Smooth muscle cell (in vitro differentiated cells): ENCODE measurements at regions not wholly inside any gene's neighbourhood (a gene's known extent, or its start where the extent isn't known, plus 50 kb on each side); places are given as distances from the start of the nearest gene placed in this dataset.

ENCODE experiments used
- DNase-seq: peaks from one replicate; lab custom pipeline; 2025; ENCODE audit not compliant: unreplicated experiment; lab: John Stamatoyannopoulos, UW
- H2AFZ ChIP-seq: fragments of 200-600 bp; sonication (generic); 2 replicates; pipeline ENCODE4 v1.6.0; 2016; ENCODE audit warnings: antibody characterized with exemption, low read depth, mild to moderate bottlenecking
- H3F3A ChIP-seq: fragments of 200-600 bp; sonication (generic); 2 replicates; pipeline ENCODE4 v1.6.0; 2017; ENCODE audit warnings: antibody characterized with exemption, low read depth
- H3K27ac ChIP-seq: fragments of 200-600 bp; sonication (generic); 2 replicates; pipeline ENCODE4 v1.5.1; 2016; ENCODE audit warnings: low read depth, mild to moderate bottlenecking
- H3K27me3 ChIP-seq: fragments of 200-600 bp; sonication (generic); 2 replicates; pipeline ENCODE4 v1.6.1; 2016; ENCODE audit warnings: low read depth, mild to moderate bottlenecking
- H3K36me3 ChIP-seq: fragments of 200-600 bp; sonication (generic); 2 replicates; pipeline ENCODE4 v1.5.1; 2016; ENCODE audit warnings: low read depth
- H3K4me1 ChIP-seq: fragments of 200-600 bp; sonication (generic); 2 replicates; pipeline ENCODE4 v1.5.1; 2016; ENCODE audit warnings: low read depth
- H3K4me2 ChIP-seq: fragments of 200-600 bp; sonication (generic); 2 replicates; pipeline ENCODE4 v1.6.0; 2016; ENCODE audit warnings: mild to moderate bottlenecking
- H3K4me3 ChIP-seq: fragments of 200-600 bp; sonication (generic); 2 replicates; pipeline ENCODE4 v1.5.1; 2016; ENCODE audit warnings: mild to moderate bottlenecking
- H3K79me2 ChIP-seq: fragments of 200-600 bp; sonication (generic); 2 replicates; pipeline ENCODE4 v1.6.0; 2016; ENCODE audit warnings: low read depth, mild to moderate bottlenecking
- H3K9ac ChIP-seq: fragments of 200-600 bp; sonication (generic); 2 replicates; pipeline ENCODE4 v1.6.0; 2016; ENCODE audit warnings: low read depth
- H3K9me3 ChIP-seq: fragments of 200-600 bp; sonication (generic); replicated peaks from 2 replicates; pipeline ENCODE4 v1.5.1; 2016; ENCODE audit warnings: low read depth
- H4K20me1 ChIP-seq: fragments of 200-600 bp; sonication (generic); 2 replicates; pipeline ENCODE4 v1.6.0; 2016; ENCODE audit warnings: low read depth
- CTCF ChIP-seq: fragments of 200-600 bp; sonication (generic); IDR thresholded peaks from 2 replicates; pipeline ENCODE4 v1.5.1; 2017; ENCODE audit warnings: borderline replicate concordance, mild to moderate bottlenecking, antibody characterized with exemption; ENCODE audit not compliant: insufficient read depth, poor library complexity, severe bottlenecking
- WGBS: methylation state at CpG from one replicate; pipeline ENCODE4 v1.1.7; 2016; ENCODE audit warnings: low lambda C conversion rate; 5-methylcytosine and 5-hydroxymethylcytosine counted together

GRCh38 chr6:6470123-6470522 is 118.4 kb upstream of the LY86 start:
- Histone ChIP-seq H3K36me3 (no peaks in the 10 kb centered on the region), H3K4me2 (no peak overlapping the region), H2AFZ (no peak overlapping the region), H3K4me3 (no peak overlapping the region), H3K9ac (no peak overlapping the region), H3K79me2 (no peaks in the 10 kb centered on the region), H4K20me1 (no peaks in the 10 kb centered on the region), H3K27ac (no peak overlapping the region), H3F3A (no peaks in the 10 kb centered on the region), H3K27me3 (no peaks in the 10 kb centered on the region), H3K4me1 (no peaks in the 10 kb centered on the region), H3K9me3 (no peaks in the 10 kb centered on the region)
- 80% methylated on average over 2 of the region's 2 CpGs for WGBS
- DNase-seq, result no peak
- TF ChIP-seq CTCF, result no peak

- Histone ChIP-seq H3F3A (no peaks in the 10 kb centered on the region), H3K4me2 (no peak overlapping the region), H2AFZ (no peak overlapping the region), H3K9me3 (no peaks in the 10 kb centered on the region), H3K9ac (no peak overlapping the region), H3K27me3 (no peaks in the 10 kb centered on the region), H3K4me3 (no peak overlapping the region), H3K79me2 (no peaks in the 10 kb centered on the region), H3K36me3 (no peaks in the 10 kb centered on the region), H3K27ac (no peak overlapping the region), H3K4me1 (no peaks in the 10 kb centered on the region), H4K20me1 (no peaks in the 10 kb centered on the region)
- DNase-seq, result no peak
- no peak for TF ChIP-seq CTCF
- WGBS, result 91% methylated on average over 3 of the region's 3 CpGs
Observed at GRCh38 chr6:6471276-6471675, 117.2 kb upstream of the LY86 start.

- H4K20me1 ChIP-seq, result no peaks in the 10 kb centered on the region
- no peak for DNase-seq
- no peaks in the 10 kb centered on the region for H3K36me3 ChIP-seq
- no peak overlapping the region for H3K27ac ChIP-seq
- no peaks in the 10 kb centered on the region for H3K9me3 ChIP-seq
- no peaks in the 10 kb centered on the region for H3K79me2 ChIP-seq
- WGBS, result 83% methylated on average over 11 of the region's 11 CpGs
- TF ChIP-seq CTCF, result no peak
- no peak overlapping the region for H2AFZ ChIP-seq
- no peaks in the 10 kb centered on the region for H3K4me1 ChIP-seq
- no peak overlapping the region for H3K4me2 ChIP-seq
- no peak overlapping the region for H3K9ac ChIP-seq
- no peaks in the 10 kb centered on the region for H3F3A ChIP-seq
- H3K27me3 ChIP-seq, result no peaks in the 10 kb centered on the region
- H3K4me3 ChIP-seq, result no peak overlapping the region
Observed at GRCh38 chr6:6474170-6474920, 114.2 kb upstream of the LY86 start.

- Histone ChIP-seq H3F3A (no peaks in the 10 kb centered on the region), H3K79me2 (no peaks in the 10 kb centered on the region), H2AFZ (no peak overlapping the region), H3K27ac (no peak overlapping the region), H3K9ac (no peak overlapping the region), H3K4me3 (no peak overlapping the region), H3K9me3 (no peaks in the 10 kb centered on the region), H3K4me2 (no peak overlapping the region), H3K4me1 (no peaks in the 10 kb centered on the region), H3K27me3 (no peaks in the 10 kb centered on the region), H3K36me3 (no peaks in the 10 kb centered on the region), H4K20me1 (no peaks in the 10 kb centered on the region)
- no peak for DNase-seq
- TF ChIP-seq CTCF, result no peak
- WGBS, result 82% methylated on average over 6 of the region's 6 CpGs
Observed at GRCh38 chr6:6479785-6480184, 108.7 kb upstream of the LY86 start.
